ENCODE measurements at regions not wholly inside any gene's neighbourhood (a gene's known extent, or its start where the extent isn't known, plus 50 kb on each side); places are given as distances from the start of the nearest gene placed in this dataset.

- TF ChIP-seq CTCF (conservative IDR thresholded peaks at IDR 0.05), result no peak
- TF ChIP-seq ZFX (IDR thresholded peaks at IDR 0.05), result no peak
These were observed 174.1 kb downstream of the C9orf152 start for GRCh38 chr9:110033869-110034268.
